ENCODE measurements at regions not wholly inside any gene's neighbourhood (a gene's known extent, or its start where the extent isn't known, plus 50 kb on each side); places are given as distances from the start of the nearest gene placed in this dataset.
A peak's percentile ranks its signal among the peaks of the same experiment; 100 is the strongest.
"Not testable (repeated sequence)": the region's sequence is repeated elsewhere in the genome, so short reads cannot be mapped to it uniquely, and the experiment has no call there.

- DNase-seq, result peak; percentile 65
Measured at GRCh38 chr6:27617046-27617687, 144.3 kb upstream of the ZNF184 start.

- peak; percentile 74 for DNase-seq
Measured at GRCh38 chr6:27616328-27617045, 143.6 kb upstream of the ZNF184 start.

GRCh38 chr6:27611451-27611850 is 138.5 kb upstream of the ZNF184 start:
- no peak for DNase-seq

GRCh38 chr6:27608916-27609883 is 136.3 kb upstream of the ZNF184 start:
- peak; percentile 90 for DNase-seq

- peak; percentile 95 for DNase-seq
Measured at GRCh38 chr6:27605401-27606342, 132.8 kb upstream of the ZNF184 start.

GRCh38 chr6:27604986-27605385 is 132.1 kb upstream of the ZNF184 start:
- peak; percentile 57 for DNase-seq

GRCh38 chr6:27601668-27602254 is 128.9 kb upstream of the ZNF184 start:
- DNase-seq, result peak; percentile 78

- DNase-seq, result no peak
Measured at GRCh38 chr6:27599859-27600532, 127.1 kb upstream of the ZNF184 start.

- DNase-seq, result not testable (repeated sequence)
Measured at GRCh38 chr6:27597031-27597567, 124.2 kb upstream of the ZNF184 start.

- DNase-seq, result no peak
Measured at GRCh38 chr6:27593861-27594260, 121.0 kb upstream of the ZNF184 start.

- no peak for DNase-seq
Measured at GRCh38 chr6:27593200-27593818, 120.4 kb upstream of the ZNF184 start.

GRCh38 chr6:27592481-27593199 is 119.7 kb upstream of the ZNF184 start:
- peak; percentile 96 for DNase-seq

GRCh38 chr6:27591699-27592480 is 119.0 kb upstream of the ZNF184 start:
- DNase-seq, result peak; percentile 91

- DNase-seq, result not testable (repeated sequence)
Measured at GRCh38 chr6:27585316-27585715, 112.4 kb upstream of the ZNF184 start.

GRCh38 chr6:27584326-27584725 is 111.4 kb upstream of the ZNF184 start:
- no peak for DNase-seq

- DNase-seq, result peak; percentile 94
Measured at GRCh38 chr6:27582928-27583725, 110.2 kb upstream of the ZNF184 start.

GRCh38 chr6:27579973-27580372 is 107.1 kb upstream of the ZNF184 start:
- DNase-seq, result no peak

- no peak for DNase-seq
Measured at GRCh38 chr6:27577922-27578321, 105.0 kb upstream of the ZNF184 start.

Measured in OCI-M1 (cell line).